Fibroblast of lung (primary cell): ENCODE measurements at regions not wholly inside any gene's neighbourhood (a gene's known extent, or its start where the extent isn't known, plus 50 kb on each side); places are given as distances from the start of the nearest gene placed in this dataset.

Experiments used
- EZH2 ChIP-seq: IDR thresholded peaks from 2 replicates; pipeline ENCODE4 v1.5.1; 2012; ENCODE audit warnings: low read length, control low read depth, mild to moderate bottlenecking; ENCODE audit errors: missing control alignments
- TF ChIP-seq, protein P1 (sequence below), 2 donors: IDR thresholded peaks in 1 of 2; conservative IDR thresholded peaks in 1 of 2; 1 replicate in 1 of 2; 2 replicates in 1 of 2; pipeline ENCODE4 v1.5.1; 2011 to 2012; ENCODE audit warnings: low read length in 2 of 2, control low read depth in 1 of 2, inconsistent platforms in 1 of 2, low read depth in 1 of 2, mild to moderate bottlenecking in 1 of 2

DNA sequence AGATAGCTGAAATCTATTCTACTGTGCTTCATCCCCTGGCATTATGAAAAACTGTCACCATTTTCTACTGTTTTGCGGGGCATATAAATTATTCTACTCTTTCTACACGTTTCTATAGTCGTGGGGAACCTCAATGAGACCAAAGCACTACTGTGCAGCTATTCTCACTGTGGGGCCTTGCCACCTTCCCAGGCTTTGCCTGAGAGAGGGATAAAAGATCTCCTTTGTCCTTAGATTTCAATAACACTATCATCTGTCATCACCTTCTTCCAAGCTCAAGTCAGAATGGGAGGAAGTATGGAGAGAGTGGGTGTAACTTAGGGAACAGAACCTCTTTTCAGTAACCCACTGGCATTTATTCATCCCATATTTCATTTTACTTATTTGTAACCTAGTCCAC lies 1462.1 kb upstream of the RAG2 start:
- TF ChIP-seq, protein P1, sequence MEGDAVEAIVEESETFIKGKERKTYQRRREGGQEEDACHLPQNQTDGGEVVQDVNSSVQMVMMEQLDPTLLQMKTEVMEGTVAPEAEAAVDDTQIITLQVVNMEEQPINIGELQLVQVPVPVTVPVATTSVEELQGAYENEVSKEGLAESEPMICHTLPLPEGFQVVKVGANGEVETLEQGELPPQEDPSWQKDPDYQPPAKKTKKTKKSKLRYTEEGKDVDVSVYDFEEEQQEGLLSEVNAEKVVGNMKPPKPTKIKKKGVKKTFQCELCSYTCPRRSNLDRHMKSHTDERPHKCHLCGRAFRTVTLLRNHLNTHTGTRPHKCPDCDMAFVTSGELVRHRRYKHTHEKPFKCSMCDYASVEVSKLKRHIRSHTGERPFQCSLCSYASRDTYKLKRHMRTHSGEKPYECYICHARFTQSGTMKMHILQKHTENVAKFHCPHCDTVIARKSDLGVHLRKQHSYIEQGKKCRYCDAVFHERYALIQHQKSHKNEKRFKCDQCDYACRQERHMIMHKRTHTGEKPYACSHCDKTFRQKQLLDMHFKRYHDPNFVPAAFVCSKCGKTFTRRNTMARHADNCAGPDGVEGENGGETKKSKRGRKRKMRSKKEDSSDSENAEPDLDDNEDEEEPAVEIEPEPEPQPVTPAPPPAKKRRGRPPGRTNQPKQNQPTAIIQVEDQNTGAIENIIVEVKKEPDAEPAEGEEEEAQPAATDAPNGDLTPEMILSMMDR (conservative IDR thresholded peaks at IDR 0.05 in 1 of 2, IDR thresholded peaks at IDR 0.05 in 1 of 2; ENCODE audit: low read depth in 1 of 2, low read length in 2 of 2), result no peak
- TF ChIP-seq EZH2, result no peak
